Astrocyte of the spinal cord (primary cell): ENCODE measurements at regions not wholly inside any gene's neighbourhood (a gene's known extent, or its start where the extent isn't known, plus 50 kb on each side); places are given as distances from the start of the nearest gene placed in this dataset.

ENCODE experiments used
- DNase-seq: peaks from one replicate; pipeline ENCODE4 v3.0.0; 2011; ENCODE audit warnings: low read depth, low spot score
- H3K4me3 ChIP-seq: 2 replicates; pipeline ENCODE4 v1.5.1; 2011; ENCODE audit warnings: low read depth, mild to moderate bottlenecking, low read length, moderate library complexity
- CTCF ChIP-seq: IDR thresholded peaks from 2 replicates; pipeline ENCODE4 v1.5.1; 2012; ENCODE audit warnings: low read depth, mild to moderate bottlenecking, low read length, inconsistent platforms
- in situ Hi-C: cut with HindIII; loops from 2 replicates; pipeline ENCODE4 v1.10.0; 2017; ENCODE audit warnings: low sequenced_read_pairs

DNA sequence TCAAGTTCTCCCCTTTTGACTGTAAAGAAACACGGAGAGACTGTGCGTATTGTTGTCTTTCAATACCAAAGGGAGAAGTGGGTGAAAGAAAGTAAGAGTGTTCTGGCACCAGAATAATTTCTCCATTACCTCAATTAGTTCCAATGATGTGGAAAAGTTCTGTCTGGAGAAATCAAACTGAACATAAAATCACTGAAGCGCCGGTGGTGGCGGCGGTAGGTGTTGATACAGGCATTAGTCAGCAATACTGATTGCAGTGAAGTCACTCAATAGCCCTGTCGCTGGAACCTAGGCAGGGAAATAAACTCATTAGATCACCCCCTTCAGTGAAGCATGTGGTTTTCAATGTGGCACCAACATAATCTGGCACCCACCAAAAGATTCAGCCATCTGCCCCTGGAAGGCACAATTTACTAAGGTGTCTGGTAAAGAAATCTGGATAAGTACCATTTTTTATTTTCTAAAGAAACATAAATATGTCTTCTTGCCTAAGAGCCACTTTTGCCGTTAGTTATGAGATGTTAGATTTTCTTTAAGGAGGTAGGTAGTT is 274.2 kb upstream of the SOX9 start:
- no peak for TF ChIP-seq CTCF
- no peak overlapping the region for H3K4me3 ChIP-seq
- peak; percentile 20 for DNase-seq
- in situ Hi-C loops = no loop called here

GRCh38 chr17:71849783-71850768 is 270.7 kb upstream of the SOX9 start:
- DNase-seq = no peak
- H3K4me3 ChIP-seq = no peak overlapping the region
- TF ChIP-seq CTCF = no peak
- in situ Hi-C loops = no loop called here

DNA sequence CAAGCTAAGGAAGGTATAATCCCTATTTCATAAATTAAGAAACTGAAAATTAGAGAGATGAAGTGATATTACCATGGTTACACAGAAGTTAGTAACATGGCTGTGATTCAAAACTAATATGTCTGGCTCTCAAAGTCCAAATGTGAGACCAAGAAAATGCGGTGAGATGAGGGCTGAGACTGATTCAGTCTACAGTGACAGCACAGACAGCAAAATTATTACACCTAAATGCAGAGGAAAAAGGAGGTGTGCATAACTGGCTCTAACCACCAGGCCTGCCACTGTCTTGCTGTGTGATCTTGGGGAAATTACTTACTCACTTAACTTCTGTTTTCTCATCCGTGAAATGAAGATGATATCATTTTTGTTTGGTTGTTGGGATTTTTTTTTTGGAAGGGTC is 270.0 kb upstream of the SOX9 start:
- TF ChIP-seq CTCF = no peak
- no peak for DNase-seq
- no peak overlapping the region for H3K4me3 ChIP-seq
- in situ Hi-C loops = no loop called here

- DNase-seq = no peak
- no peak for TF ChIP-seq CTCF
- H3K4me3 ChIP-seq = no peak overlapping the region
- in situ Hi-C loops = no loop called here
Observed at GRCh38 chr17:71855010-71855409, 265.8 kb upstream of the SOX9 start.

GRCh38 chr17:71864755-71865154 is 256.1 kb upstream of the SOX9 start:
- no peak for DNase-seq
- no peak overlapping the region for H3K4me3 ChIP-seq
- in situ Hi-C loops = no loop called here
- TF ChIP-seq CTCF = no peak

DNA sequence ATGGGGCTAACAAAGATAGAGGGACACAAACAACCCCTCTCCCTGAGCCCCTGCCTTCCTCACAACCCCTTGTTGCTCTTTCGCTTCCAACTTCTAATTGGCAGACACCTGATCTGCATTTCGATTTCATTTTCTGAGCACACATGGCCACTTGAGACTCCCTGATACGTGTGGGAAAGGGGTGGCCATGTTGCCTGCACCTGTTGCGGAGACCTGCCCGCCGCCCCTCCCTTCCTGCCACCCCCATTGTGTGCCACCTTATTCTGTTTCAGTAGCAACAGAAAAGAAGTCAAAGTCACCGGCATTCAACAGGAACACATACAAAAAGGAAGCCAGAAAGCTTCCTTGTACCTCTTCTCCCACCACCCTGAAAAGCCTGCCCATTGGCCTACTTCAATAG is 254.7 kb upstream of the SOX9 start:
- no peak overlapping the region for H3K4me3 ChIP-seq
- no peak for TF ChIP-seq CTCF
- in situ Hi-C loops = no loop called here
- DNase-seq = no peak
